ENCODE measurements at regions not wholly inside any gene's neighbourhood (a gene's known extent, or its start where the extent isn't known, plus 50 kb on each side); places are given as distances from the start of the nearest gene placed in this dataset.

DNA sequence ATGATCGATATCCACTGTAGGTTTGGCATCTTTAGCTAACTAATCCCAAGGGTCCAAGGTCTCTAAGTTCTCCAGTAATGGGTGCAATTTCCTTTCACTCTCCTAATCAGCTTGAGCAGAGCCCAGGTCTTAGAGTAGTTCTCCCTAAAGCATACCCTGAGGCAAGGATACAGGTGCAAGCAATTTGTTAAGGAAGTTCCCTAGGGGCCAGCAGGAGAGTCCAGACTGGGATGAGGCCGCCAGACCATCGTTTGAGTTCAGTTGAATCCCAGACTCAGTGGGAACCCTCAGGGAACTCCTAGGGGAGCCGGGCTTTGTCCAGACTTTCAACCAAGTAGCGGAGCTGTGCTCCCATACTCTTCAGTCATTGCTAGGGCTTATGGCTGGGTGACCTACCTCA lies 835.4 kb upstream of the CDH2 start:
- no peak for DNase-seq

- no peak for DNase-seq
Measured at GRCh38 chr18:29009250-29009803, 832.4 kb upstream of the CDH2 start.

- DNase-seq: no peak
Measured at GRCh38 chr18:29008809-29009208, 831.9 kb upstream of the CDH2 start.

DNA sequence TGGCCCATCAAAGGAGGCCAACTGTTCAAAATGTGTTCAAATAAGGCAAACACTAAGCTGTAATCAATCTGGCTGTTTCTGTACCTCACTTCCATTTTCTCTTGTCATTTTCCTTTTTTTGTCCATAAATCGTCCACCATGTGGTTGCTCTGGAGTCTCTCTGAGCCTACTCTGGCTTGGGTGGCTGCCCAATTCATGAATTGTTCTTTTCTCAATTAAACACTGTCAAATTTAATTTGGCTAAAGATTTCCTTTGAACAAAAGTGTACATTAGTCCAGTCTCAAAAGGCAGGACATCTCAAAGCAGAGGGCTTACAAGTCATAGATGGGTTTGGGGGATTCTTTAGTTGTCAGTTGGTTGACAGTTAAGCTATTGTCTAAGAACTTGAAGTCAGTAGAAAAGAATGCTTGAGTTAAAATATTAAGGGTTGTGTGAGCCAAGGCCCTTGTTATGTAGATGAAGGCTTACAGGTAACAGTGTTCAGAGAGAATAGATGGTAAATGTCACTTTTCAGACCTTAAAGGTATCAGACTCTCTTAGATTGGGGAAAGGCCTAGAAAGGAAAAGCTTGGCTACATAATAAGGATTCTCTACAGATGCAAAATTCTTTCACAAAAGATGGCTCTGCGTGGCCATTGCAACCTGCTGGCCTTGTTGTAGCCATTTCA lies 831.2 kb upstream of the CDH2 start:
- DNase-seq: no peak

GRCh38 chr18:29004921-29005320 lies 828.0 kb upstream of the CDH2 start:
- DNase-seq: no peak

GRCh38 chr18:29003194-29003593 lies 826.3 kb upstream of the CDH2 start:
- DNase-seq: no peak

- DNase-seq: no peak
Measured at GRCh38 chr18:29002747-29003146, 825.8 kb upstream of the CDH2 start.

- no peak for DNase-seq
Measured at GRCh38 chr18:28999726-29000125, 822.8 kb upstream of the CDH2 start.

- DNase-seq: no peak
Measured at GRCh38 chr18:28995319-28995718, 818.4 kb upstream of the CDH2 start.

- no peak for DNase-seq
Measured at GRCh38 chr18:28984731-28985130, 807.8 kb upstream of the CDH2 start.

DNA sequence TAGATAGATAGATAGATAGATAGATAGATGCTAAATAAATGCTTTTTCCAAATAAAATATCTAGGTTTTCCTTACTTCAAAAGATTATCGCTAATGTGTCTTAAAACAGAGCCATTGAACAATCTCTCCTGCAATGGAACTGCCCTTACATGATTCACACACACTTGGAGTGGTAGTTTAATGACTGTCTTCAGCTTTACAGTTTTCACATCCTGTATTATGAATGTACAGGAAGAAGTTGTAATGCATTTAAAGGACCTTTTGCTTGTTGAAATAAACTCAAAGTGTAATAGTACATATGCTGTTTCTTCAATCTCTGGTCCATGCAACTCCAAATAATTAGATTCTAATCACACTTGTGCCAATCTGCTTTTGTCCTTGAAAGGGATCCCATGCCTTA lies 797.6 kb upstream of the CDH2 start:
- no peak for DNase-seq

- no peak for DNase-seq
Measured at GRCh38 chr18:28973324-28973723, 796.4 kb upstream of the CDH2 start.

DNA sequence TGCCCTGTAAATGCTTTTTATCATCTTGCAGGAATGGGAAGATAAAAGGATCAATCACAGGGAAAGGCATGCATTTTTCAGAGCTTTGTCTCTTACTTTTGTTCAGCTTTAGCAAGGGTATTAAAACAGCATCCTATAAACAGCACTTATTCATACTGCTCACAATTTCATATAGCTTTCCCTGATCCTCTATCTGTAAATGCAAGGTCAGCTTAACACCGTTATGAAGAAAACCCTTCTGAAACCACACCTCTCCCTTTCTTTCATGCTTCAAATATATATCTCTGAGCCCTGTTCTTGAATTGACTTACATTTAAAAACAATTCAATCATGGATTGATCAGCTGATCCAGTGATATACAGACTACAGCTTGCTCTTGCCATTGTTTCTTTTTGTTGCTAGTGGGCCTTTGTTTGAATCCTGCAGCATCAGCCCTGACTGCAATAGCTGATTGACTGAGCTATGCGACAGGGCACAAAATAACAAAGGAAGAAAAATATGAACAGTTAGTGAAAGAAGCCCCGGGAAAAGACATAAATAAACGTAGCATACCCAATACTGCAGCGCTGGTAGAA lies 795.5 kb upstream of the CDH2 start:
- no peak for DNase-seq

- no peak for DNase-seq
Measured at GRCh38 chr18:28963481-28963880, 786.6 kb upstream of the CDH2 start.

DNA sequence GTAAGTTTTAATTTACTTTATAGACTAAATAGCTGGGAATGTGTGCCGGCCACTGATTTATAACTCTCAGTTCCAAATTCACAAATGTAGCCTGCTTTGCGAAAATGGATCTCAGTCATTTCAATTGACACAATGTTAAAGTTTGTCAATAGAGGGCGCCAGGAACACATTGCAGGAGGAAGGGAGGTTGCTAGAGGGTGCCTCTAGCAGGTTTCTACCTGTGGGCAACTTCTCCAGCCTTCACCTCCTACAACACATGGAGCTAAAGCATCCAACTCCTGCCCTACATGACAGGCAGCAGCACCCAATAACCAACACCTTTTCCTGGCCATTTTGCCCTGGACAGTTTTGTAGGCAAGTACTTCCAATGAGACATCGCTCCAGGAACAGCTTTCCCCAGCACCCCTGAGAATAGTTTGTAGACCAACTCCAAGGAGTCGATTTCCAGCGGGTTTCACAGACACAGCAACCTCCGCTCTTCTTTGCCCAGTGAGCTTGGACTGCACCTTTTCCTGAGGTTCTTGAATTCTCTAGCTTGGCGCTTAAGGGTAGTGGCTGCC lies 784.8 kb upstream of the CDH2 start:
- no peak for DNase-seq

GRCh38 chr18:28960146-28960545 lies 783.2 kb upstream of the CDH2 start:
- DNase-seq: no peak

DNA sequence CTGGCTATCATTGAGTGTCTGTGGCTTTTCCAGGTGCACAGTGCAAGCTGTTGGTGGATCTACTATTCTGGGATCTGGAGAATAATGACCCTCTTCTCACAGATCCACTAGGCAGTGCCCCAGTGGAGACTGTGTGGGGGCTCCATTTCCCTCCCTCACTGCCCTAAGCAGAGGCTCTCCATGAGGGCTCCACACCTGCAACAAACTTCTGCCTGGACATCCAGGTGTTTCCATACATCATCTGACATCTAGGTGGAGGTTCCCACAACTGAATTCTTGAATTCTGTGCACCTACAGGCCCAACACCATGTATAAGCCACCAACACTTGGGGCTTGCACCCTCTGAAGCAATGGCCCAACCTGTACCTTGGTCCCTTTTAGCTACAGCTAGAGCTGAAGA lies 775.4 kb upstream of the CDH2 start:
- no peak for DNase-seq

- DNase-seq: no peak
Measured at GRCh38 chr18:28947900-28948299, 771.0 kb upstream of the CDH2 start.

DNA sequence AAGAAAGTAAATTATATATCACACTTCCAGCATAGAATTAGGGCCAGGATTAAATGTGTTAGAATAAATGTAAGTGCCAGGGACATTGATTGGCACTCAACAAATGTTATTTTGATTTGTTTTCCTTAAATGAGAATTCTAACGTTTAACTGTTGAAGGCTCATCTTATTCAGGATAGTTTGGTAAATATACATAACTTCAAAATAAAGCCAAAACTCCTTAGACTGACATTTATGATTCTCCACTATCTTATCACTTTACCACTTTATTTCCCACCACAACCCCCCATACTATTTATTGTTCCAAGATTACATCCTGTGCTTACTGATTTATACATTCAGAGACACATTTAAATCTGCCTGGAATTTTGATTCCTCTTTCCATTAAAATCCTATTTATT lies 769.5 kb upstream of the CDH2 start:
- DNase-seq: no peak

GRCh38 chr18:28922936-28923335 lies 746.0 kb upstream of the CDH2 start:
- DNase-seq: no peak

DNA sequence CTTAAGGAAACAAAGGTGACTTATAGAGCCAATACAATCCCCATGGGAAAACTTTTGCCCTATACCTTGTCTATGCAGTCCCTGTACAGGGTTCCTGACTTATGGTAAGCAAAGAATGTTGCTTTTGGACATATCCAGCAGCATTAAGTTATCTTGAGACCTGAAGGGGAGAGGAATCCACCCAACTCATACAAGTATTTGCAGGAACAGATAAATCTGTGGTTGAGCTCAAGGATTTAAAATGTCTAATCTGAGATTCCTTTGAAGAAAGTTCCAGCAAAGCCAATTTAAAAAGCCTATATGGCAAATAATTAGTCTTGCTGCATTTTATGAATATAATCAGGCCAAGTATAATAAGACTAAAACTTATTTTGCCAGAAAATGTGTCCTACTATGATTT lies 739.5 kb upstream of the CDH2 start:
- DNase-seq: no peak

DNA sequence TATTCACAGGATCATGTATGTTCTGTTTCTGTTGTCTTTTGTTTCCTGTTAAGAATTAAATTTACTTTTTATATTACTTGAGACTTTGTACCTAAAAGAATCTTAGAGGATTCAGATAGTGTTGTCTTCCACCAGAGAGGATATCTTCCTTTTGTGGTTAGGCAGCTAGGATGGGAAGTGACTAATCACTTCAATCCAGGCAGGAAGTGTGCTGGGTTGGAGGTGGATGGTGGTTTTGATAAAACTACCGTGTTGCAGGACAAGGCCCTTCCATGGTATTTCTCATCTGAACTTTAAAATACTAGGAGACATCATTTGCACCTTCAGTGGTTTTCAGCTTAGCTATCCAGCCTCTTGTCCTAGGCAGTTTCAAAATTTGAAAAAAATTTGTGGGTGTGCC lies 728.6 kb upstream of the CDH2 start:
- no peak for DNase-seq

DNA sequence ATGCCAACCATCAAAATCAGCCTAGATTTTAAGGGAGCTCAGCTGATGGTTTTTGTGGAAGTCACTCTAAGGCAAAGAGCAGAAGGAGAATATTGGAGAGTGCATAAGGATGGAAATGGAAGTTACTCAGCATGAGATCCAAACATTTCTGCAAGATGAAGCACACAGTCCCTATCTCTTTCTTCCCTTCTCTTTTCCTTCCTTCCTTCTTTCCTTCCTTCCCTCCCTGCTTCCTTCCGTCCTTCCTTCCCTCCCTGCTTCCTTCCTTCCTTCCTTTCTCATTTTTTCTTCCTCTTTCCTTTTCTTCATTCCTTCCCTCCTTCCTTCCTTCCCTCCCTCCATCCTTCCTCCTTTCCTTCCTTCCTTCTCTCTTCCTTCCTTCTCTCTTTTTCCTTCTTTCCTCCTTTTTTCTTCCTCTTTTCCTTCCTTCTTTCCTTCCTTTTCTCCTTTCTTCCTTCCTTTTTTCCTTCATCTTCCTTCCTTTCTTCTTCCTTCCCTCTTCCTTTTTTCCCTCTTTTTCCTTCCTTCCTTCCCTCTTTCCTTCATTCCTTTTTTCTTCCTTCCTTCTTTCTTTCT lies 727.9 kb upstream of the CDH2 start:
- no peak for DNase-seq

DNA sequence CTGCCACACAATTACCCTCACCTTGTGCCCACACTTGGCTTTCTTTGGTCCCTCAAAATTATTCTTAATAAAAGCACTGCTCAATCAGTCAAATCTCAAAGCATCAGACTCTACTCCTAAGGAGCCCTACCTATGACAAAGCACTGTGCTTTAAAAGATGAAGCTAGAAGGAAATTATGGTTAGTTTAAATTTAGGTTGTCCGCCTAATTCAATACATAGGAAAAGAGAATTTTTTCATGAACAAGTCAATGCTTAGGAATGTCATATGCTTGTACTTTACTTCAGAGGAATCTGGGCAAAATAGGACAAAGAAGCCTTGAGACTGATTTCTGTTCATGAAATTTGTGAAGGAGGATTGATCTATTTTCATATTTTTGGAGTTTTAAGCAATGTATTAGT lies 726.4 kb upstream of the CDH2 start:
- no peak for DNase-seq

Measured in GOT3 (cell line).